HG02798 (cell line): ENCODE measurements at regions not wholly inside any gene's neighbourhood (a gene's known extent, or its start where the extent isn't known, plus 50 kb on each side); places are given as distances from the start of the nearest gene placed in this dataset.
"Not testable (repeated sequence)": the region's sequence is repeated elsewhere in the genome, so short reads cannot be mapped to it uniquely, and the experiment has no call there.

ENCODE experiments used
- ATAC-seq: cut with Tn5 transposase; IDR thresholded peaks from one replicate; pipeline ENCODE4 v1.9.1; 2021; ENCODE audit warnings: mild to moderate bottlenecking; ENCODE audit not compliant: unreplicated experiment, poor library complexity

- no peak for ATAC-seq
These were observed 161.5 kb downstream of the SOX3 start for GRCh38 chrX:140343226-140343868.

GRCh38 chrX:140342410-140342809 lies 162.5 kb downstream of the SOX3 start:
- no peak for ATAC-seq

GRCh38 chrX:140337263-140337662 lies 167.6 kb downstream of the SOX3 start:
- ATAC-seq, result no peak

GRCh38 chrX:140318296-140318695 lies 186.6 kb downstream of the SOX3 start:
- ATAC-seq, result no peak

DNA sequence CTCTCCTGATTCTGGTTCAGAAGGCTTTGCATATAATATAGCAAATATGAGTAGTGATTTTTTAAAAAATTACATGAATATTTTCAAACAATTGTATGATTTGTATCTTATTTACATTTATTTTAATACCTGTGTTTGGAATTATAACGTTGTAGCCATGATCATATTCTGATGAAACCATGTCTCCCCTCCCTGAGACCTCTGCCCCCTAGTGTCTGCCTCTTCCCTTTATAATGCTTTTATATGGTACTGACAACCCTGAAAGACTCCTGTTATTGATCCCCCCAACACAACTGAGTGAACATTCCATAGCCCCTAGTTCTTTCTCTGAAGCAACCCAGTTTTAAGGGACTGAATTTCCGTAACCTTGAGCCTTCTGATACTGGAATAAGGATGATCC lies 187.4 kb downstream of the SOX3 start:
- no peak for ATAC-seq

DNA sequence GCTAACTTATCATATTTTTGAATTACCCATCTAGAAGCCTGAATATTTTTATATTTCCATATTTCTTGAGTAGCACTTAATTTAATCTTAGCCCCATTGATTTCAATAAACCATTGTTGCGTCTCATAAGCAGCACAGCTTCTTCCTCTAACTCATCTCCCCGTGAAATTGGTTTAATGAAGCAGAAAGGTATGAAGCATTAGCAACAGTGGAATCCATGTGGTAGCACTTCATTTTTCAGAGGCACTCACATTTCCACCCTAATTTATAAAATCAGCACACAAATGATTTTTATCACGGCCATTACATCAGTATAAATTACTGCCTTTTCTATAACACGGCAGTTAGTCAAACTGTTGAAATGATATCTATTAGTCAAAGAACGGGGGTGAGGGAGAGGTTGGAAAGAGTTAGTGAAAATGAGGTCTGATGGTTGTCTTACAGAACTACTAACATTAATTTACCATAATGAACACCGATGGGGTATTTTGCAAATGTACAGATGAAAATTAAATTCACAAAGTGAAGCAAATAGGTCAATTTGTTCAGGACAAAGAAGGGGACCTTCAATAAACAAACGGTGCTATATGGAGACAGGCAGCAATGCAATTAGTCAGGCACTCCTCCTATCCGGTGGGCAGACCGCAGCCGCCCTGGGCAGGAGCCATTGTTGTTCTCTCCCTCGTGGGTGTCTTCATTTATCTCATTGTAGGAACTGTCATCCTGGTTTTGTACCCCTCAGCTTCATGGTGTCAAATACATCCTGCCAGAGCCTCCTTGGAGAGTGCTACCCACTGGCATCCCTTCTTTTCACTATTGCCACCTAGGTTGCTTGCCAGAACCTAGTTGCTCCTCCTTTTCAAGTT lies 205.7 kb downstream of the SOX3 start:
- ATAC-seq, result no peak

DNA sequence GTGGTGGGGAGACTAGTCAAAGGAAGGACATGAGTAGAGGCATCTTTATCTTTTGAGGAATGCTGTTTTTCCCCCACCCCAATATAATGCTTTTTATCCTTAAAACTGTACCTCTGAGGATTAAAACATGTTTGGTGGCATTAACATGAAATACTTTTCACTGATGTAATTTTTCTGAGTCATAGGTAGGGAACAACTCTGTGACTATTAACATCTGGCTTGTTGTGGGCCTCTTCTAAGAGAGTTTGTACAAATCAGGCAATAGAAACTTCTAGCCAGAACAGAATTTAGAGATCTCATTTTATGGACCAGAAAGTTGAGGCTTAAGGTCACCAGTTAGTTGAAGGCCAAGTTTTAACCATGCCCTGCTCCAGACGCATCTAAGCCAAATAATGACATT lies 207.6 kb downstream of the SOX3 start:
- ATAC-seq, result no peak

- ATAC-seq, result no peak
These were observed 211.9 kb downstream of the SOX3 start for GRCh38 chrX:140292961-140293360.

DNA sequence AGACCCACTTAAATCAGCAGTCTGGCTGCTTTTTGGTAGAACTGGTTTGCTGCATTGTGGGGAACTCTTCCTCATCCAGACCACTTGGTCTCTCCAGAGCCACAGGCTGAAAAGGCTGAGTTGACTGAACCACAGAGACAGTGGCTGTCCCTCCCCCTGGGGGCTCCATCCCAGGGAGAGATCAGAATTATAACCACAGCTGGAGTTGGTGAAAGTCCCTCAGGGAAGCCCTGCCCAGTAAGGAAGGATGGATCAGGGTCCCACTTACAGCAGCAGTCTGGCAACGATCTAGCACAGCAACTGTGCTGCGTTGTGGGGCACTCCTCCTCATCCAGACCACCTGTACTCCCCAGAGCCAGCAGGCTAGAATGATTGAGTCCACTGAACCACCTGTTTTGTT lies 212.7 kb downstream of the SOX3 start:
- ATAC-seq, result no peak

DNA sequence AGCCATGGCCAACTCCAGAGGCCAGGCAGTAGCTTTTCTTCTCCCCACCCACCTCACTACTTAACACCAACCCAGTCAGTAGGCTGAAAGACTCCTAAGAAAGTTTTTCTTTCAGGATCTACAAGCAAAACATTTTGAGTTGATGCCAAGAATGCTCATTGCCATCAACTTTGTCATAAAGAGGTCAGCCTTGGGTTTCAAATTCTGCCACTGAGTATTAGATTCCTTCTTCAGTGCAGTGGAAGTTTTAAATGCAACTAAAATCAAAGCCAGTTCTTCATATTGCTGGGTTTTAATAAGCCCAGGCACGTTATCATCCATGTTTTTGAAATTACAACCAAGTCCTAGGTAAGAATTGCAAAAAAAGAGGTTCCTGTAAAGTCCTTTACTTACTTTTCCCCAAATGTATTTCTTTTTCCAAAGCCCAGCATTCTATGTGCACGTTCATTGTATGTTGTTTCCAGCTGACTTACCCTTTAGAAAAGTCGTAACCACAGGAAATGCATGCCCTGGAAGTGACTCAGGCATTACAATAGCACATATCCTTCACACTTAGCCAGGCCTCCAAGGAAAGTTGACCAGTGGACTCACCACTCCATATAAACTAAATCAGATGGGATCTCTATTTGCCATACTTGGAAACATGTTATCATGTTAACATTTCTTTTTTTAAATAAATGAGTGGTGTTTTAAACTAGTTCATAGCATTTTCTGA lies 229.9 kb downstream of the SOX3 start:
- no peak for ATAC-seq

DNA sequence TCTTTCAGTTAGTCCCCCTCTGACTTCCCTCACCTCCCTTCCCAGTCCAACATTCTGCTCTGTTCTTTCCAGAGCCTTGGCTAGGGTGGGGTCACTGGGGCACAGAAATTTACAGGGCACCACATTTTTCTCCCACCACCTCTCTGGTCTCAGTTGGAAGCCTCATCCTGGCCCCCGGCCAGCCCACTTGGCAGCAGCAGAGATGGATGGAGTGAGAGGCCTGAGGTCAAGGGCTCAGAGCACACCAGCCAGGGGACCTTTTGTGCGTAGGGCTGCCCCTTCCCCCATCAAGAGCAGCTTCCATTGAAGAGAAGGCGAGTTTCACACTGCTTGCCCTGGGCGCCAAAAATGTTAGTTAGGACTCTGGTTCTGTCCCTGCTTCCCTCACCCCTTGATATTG lies 230.9 kb downstream of the SOX3 start:
- ATAC-seq, result no peak

DNA sequence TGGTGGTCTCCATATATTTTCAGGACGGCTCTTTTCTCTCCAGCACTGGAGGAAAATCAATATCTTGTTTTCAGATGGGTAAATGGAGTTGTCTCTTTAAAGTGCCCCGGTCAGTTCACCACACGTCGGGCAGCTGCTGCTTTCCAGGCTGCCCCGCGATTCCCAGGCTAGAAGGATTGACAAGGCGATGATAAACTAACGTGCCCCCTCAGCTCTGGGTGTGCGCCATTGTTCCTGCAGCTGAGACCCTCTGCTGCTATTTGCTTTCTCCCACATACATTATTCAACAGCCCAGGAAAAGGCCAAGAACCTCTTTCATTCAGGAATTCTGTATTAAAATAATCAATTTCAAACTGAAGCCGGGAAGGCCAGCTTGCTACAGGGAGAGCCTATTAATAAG lies 254.5 kb downstream of the SOX3 start:
- no peak for ATAC-seq

DNA sequence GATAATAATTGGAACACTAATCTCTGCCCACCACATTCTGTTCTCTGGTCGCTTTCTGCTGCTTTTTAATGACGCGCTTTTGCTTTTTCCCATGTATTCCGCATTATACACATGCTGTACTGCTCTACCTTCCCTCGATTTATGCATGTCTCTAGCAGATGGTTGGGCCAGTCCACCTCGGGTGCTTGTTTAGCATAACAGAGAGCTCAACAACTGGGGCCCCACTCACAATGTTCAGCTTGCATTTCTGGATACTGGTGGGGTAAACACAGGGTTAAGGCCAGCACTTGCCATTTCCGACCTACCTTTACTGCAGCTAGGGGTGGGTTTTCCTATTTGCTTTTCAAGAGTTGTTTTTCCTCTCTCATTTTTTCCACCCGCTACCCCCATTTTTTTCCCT lies 255.8 kb downstream of the SOX3 start:
- no peak for ATAC-seq

DNA sequence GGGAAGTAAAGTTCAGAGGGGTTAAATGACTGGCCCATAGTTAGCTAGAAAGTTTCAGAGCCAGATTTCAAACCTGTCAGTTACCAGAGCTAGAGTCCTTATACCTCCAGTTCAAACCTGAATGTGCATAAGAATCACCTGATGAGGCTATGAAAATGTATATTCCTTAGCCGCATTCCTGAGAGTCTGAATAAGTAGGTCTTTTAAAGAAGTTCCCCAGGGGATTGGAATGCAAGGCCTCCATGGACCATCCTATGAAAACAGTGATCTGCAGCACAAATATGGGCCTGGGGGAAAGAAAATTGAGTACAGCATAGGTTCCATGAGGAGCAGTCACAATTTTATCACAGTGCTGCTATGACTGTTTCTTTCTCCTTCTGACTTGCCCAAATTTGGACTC lies 263.9 kb upstream of the CXorf66 start:
- ATAC-seq, result no peak

DNA sequence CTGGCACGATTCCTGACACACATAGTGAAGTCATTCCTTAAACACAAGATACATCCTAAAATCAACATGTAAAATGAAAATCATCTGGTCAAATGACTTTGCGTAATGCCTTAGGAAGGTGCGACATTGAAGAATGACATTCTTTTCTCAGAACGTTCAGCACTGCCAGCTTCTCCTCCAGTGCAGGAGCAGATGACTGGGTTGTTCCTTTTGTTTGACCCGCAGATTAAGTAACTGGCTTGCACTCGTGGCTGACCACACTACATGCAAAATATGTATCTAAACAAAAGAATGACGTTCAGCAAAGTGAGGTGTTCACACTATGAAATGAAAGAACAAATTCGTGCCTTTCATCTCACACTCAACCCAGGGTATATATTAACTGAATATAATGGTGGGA lies 260.7 kb upstream of the CXorf66 start:
- ATAC-seq, result not testable (repeated sequence)

DNA sequence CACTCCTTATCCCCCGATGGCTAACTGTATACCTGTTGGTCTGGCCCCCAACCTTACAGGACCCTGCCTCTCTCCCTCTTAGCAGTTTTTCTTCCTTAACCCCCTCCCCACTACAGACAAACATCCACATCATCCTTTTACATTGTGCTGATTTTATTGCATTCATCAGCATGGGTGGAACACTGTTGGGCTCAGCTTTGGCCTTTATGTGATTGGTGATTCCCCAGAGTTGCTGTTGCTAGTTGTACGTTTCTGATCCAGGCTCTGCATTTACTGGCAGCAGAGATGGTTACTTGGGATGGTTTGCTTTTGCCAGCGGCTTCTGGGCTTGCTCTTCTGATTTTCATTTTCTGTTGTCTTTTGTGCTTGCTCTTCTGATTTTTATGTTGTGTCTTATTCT lies 250.6 kb upstream of the CXorf66 start:
- not testable (repeated sequence) for ATAC-seq

DNA sequence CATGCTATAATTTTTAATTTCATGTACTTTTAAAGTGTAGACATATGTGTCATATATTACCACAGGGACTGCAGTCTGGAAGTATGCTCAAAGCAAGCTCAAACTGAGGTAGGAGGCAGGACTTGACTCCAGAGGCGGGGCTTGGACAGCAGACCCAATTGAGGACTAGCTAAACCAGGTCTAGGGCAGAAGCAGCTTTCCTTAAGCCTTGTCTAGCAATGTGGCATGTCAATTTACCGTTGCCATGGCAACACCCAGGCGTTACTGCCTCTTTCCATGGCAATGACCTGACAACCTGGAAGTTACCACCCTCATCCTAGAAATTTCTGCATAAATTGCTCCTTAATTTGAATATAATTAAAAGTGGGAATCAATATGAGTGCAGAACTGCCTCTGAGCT lies 249.2 kb upstream of the CXorf66 start:
- not testable (repeated sequence) for ATAC-seq

- ATAC-seq, result no peak
These were observed 241.3 kb upstream of the CXorf66 start for GRCh38 chrX:140206657-140207056.

DNA sequence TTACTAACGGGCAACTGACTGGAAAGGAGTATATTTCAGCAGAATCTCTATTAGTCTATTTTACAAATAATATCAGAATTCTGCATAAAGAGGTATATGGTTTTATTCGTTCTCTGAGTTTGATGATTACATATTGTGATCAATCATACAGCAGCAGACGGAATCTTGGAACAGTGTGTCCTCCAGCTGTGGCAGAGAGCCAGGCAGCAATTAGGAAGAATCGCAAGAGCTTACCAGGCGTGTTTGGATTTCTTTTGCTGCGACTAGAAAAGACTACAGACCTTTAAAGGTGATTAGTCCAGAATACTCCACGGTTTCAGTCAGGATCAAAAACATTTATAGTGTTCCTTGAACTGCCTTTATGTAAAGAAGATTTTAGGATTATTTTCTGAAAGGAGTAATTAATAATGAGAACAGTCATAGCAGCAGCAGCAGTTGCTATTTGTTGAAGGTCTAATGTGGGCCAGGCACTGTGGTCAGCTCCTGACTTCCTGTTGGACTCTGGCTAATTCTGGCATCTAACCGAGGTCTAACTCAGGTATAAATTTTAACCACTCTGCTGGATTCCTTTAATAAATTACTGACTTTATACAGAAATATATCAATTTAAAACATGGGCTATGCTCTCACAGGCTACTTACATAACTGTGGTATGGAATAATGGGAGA lies 225.3 kb upstream of the CXorf66 start:
- no peak for ATAC-seq

GRCh38 chrX:140180585-140180984 lies 215.3 kb upstream of the CXorf66 start:
- no peak for ATAC-seq

DNA sequence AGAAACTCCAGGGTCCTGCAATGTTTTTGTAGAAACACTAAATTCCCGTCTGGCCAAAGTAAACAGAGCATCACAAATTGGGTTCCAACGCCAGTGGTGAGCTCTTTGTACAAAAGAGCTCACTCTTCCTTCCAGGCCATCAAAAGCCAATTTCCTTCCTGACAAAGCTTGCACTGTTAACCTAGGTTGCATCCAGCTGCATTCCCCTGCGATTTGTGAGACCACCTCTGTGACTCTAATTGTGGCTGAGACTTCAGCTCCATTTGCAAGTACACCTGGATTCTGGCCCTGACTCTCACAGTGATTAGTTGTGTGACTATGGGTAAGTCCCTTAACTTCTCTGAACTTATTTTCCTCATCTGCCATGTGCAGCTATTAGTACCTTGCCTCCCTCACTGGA lies 212.5 kb upstream of the CXorf66 start:
- ATAC-seq, result no peak
